CD14-positive monocyte (primary cell): ENCODE measurements at regions not wholly inside any gene's neighbourhood (a gene's known extent, or its start where the extent isn't known, plus 50 kb on each side); places are given as distances from the start of the nearest gene placed in this dataset.

ENCODE experiments used
- DNase-seq, 3 donors: peaks; one replicate each; pipeline ENCODE4 v3.0.0-alpha.2; 2011 to 2022
- H2AFZ ChIP-seq: 2 replicates; pipeline ENCODE4 v1.6.0; 2012; ENCODE audit warnings: mild to moderate bottlenecking, low read depth, low read length, inconsistent platforms; ENCODE audit not compliant: insufficient read depth, poor library complexity, severe bottlenecking
- H3K27ac ChIP-seq, 2 donors: 1 replicate in 1 of 2; 2 replicates in 1 of 2; pipeline ENCODE4 v1.5.1; 2012 to 2013; ENCODE audit warnings: low read length in 2 of 2, control low read depth in 1 of 2, inconsistent platforms in 1 of 2, low read depth in 1 of 2, mild to moderate bottlenecking in 1 of 2
- H3K27me3 ChIP-seq, 2 donors: one replicate each; pipeline versions ENCODE4 v1.6.0 to v1.6.1; 2011 to 2013; ENCODE audit warnings: low read length in 2 of 2; ENCODE audit not compliant: control insufficient read depth in 2 of 2, insufficient read depth in 2 of 2
- H3K36me3 ChIP-seq, 2 donors: replicated peaks in 1 of 2; 1 replicate in 1 of 2; 2 replicates in 1 of 2; pipeline versions ENCODE4 v1.5.1 to v1.6.1; 2012 to 2013; ENCODE audit warnings: low read length in 2 of 2, control low read depth in 1 of 2, inconsistent platforms in 1 of 2, mild to moderate bottlenecking in 1 of 2; ENCODE audit not compliant: insufficient read depth in 2 of 2, control insufficient read depth in 1 of 2
- H3K4me1 ChIP-seq, 2 donors: 1 replicate in 1 of 2; 2 replicates in 1 of 2; pipeline versions ENCODE4 v1.5.1 to v1.6.1; 2012 to 2013; ENCODE audit warnings: low read length in 2 of 2, control low read depth in 1 of 2, inconsistent platforms in 1 of 2, mild to moderate bottlenecking in 1 of 2, moderate library complexity in 1 of 2; ENCODE audit not compliant: insufficient read depth in 2 of 2, control insufficient read depth in 1 of 2
- H3K4me2 ChIP-seq: replicated peaks from 2 replicates; pipeline ENCODE3; 2012; ENCODE audit warnings: low read length, moderate library complexity, mild to moderate bottlenecking; ENCODE audit not compliant: poor library complexity, severe bottlenecking; ENCODE audit errors: extremely low read depth
- H3K4me3 ChIP-seq, 3 experiments: fragments of 200-600 bp in 1 of 3; sonication (generic) in 1 of 3; replicated peaks in 1 of 3; 1 replicate in 2 of 3; 2 replicates in 1 of 3; pipeline ENCODE4 v1.5.1; 2011 to 2013; ENCODE audit warnings: low read length in 3 of 3, mild to moderate bottlenecking in 3 of 3, control low read depth in 2 of 3, low read depth in 2 of 3, inconsistent platforms in 1 of 3, moderate library complexity in 1 of 3
- H3K79me2 ChIP-seq: 2 replicates; pipeline ENCODE4 v1.6.0; 2012; ENCODE audit warnings: mild to moderate bottlenecking, control low read depth, inconsistent platforms, low read length, moderate library complexity; ENCODE audit not compliant: insufficient read depth
- H3K9ac ChIP-seq: 2 replicates; pipeline ENCODE4 v1.6.0; 2017; ENCODE audit warnings: low read length, mild to moderate bottlenecking; ENCODE audit not compliant: insufficient read depth, poor library complexity, severe bottlenecking
- H3K9me3 ChIP-seq, 2 donors: replicated peaks in 1 of 2; 1 replicate in 1 of 2; 2 replicates in 1 of 2; pipeline versions ENCODE4 v1.5.1 to v1.6.1; 2012 to 2013; ENCODE audit warnings: low read length in 2 of 2, control low read depth in 1 of 2; ENCODE audit not compliant: control insufficient read depth in 1 of 2, insufficient read depth in 1 of 2
- H4K20me1 ChIP-seq: 2 replicates; pipeline ENCODE4 v1.6.0; 2012; ENCODE audit warnings: mild to moderate bottlenecking, low read length, control low read depth, moderate library complexity; ENCODE audit not compliant: insufficient read depth
- H3K27ac Mint-ChIP-seq, 7 donors: one replicate each; pipeline ENCODE4 v1.8.0; 2020; ENCODE audit warnings: mild to moderate bottlenecking in 7 of 7, mixed read lengths in 7 of 7, moderate library complexity in 6 of 7, inconsistent platforms in 2 of 7
- H3K27me3 Mint-ChIP-seq, 3 donors: one replicate each; pipeline ENCODE4 v1.8.0; 2021 to 2022; ENCODE audit warnings: low read depth in 3 of 3, mild to moderate bottlenecking in 3 of 3, mixed read lengths in 3 of 3, moderate library complexity in 3 of 3, inconsistent platforms in 1 of 3
- H3K36me3 Mint-ChIP-seq, 2 donors: one replicate each; pipeline ENCODE4 v1.8.0; 2020; ENCODE audit warnings: mixed read lengths in 2 of 2, inconsistent platforms in 1 of 2, mild to moderate bottlenecking in 1 of 2
- H3K4me1 Mint-ChIP-seq: one replicate; pipeline ENCODE4 v1.8.0; 2020; ENCODE audit warnings: mild to moderate bottlenecking, mixed read lengths
- H3K4me3 Mint-ChIP-seq, 2 donors: one replicate each; pipeline ENCODE4 v1.8.0; 2020; ENCODE audit warnings: mild to moderate bottlenecking in 2 of 2, mixed read lengths in 2 of 2, moderate library complexity in 1 of 2
- H3K9me3 Mint-ChIP-seq, 7 donors: one replicate each; pipeline ENCODE4 v1.8.0; 2020 to 2022; ENCODE audit warnings: mixed read lengths in 7 of 7, mild to moderate bottlenecking in 6 of 7, moderate library complexity in 6 of 7, inconsistent platforms in 2 of 7
- CTCF ChIP-seq: fragments of 200-600 bp; IDR thresholded peaks from one replicate; pipeline ENCODE4 v1.8.0; 2022; ENCODE audit warnings: antibody characterized with exemption, mild to moderate bottlenecking
- WGBS: methylation state at CpG from one replicate; pipeline ENCODE4 v1.1.5; 2013; ENCODE audit warnings: missing lambda C conversion rate; ENCODE audit not compliant: insufficient coverage; 5-methylcytosine and 5-hydroxymethylcytosine counted together
- intact Hi-C, 2 donors: fragments of 100-400 bp; cut with micrococcal nuclease; formaldehyde crosslinking; loops; one replicate each; pipeline versions ENCODE4 v1.15.0 to v1.15.1; 2023

GRCh38 chr4:117428536-117428935, 343.2 kb upstream of the TRAM1L1 start:
- Histone ChIP-seq H3K4me1 (no peaks in the 10 kb centered on the region), H4K20me1 (no peaks in the 10 kb centered on the region), H3K27ac (no peak overlapping the region), H3K36me3 (no peaks in the 10 kb centered on the region), H3K9me3 (peaks cover 0 to 11% of the 10 kb centered on the region in 2 donors), H3K27me3 (no peaks in the 10 kb centered on the region), H3K79me2 (no peaks in the 10 kb centered on the region), H3K4me3 (no peak overlapping the region), H3K4me2 (no peak overlapping the region), H2AFZ (no peak overlapping the region), H3K9ac (no peak overlapping the region)
- Mint-ChIP-seq H3K36me3 (no peaks in the 10 kb centered on the region), H3K9me3 (peaks cover 0 to 9% (median 1%) of the 10 kb centered on the region in 7 donors), H3K4me1 (no peaks in the 10 kb centered on the region), H3K27me3 (no peaks in the 10 kb centered on the region), H3K4me3 (no peak overlapping the region), H3K27ac (no peak overlapping the region)
- DNase-seq: no peak
- intact Hi-C loops: no loop called here
- WGBS: 93% methylated on average over 1 of the region's 1 CpG
- TF ChIP-seq CTCF: no peak

DNA sequence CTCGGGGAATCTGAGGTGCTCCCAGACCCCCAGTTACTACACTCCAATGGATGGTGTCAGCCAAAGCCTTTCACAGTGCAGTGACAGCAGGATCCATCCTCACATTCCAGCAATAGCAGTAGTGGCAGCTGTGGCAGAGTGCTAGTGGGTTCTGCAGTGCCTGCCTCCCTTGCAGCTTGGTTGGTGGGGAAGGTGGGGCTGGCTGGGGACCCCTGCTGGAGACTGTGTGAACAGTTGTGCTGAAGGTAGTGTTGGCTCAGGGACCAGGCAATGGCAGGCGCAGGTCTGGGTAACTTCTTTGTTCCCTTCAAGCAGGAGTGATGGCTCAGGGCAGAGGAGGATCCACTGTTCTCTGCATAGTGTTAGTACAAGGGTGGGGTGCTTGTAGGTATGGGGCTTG, 343.7 kb upstream of the TRAM1L1 start:
- Histone ChIP-seq H2AFZ (no peak overlapping the region), H3K27ac (no peak overlapping the region), H3K4me2 (no peak overlapping the region), H4K20me1 (no peaks in the 10 kb centered on the region), H3K9me3 (peaks cover 0 to 11% of the 10 kb centered on the region in 2 donors), H3K36me3 (no peaks in the 10 kb centered on the region), H3K4me3 (no peak overlapping the region), H3K4me1 (no peaks in the 10 kb centered on the region), H3K79me2 (no peaks in the 10 kb centered on the region), H3K9ac (no peak overlapping the region), H3K27me3 (no peaks in the 10 kb centered on the region)
- Mint-ChIP-seq H3K9me3 (peaks cover 0 to 9% (median 1%) of the 10 kb centered on the region in 7 donors), H3K36me3 (no peaks in the 10 kb centered on the region), H3K4me1 (no peaks in the 10 kb centered on the region), H3K27me3 (no peaks in the 10 kb centered on the region), H3K27ac (no peak overlapping the region), H3K4me3 (no peak overlapping the region)
- no peak for TF ChIP-seq CTCF
- intact Hi-C loops: no loop called here
- WGBS: 92% methylated on average over 2 of the region's 2 CpGs
- no peak for DNase-seq
